Chondrocyte (in vitro differentiated cells): ENCODE measurements at regions not wholly inside any gene's neighbourhood (a gene's known extent, or its start where the extent isn't known, plus 50 kb on each side); places are given as distances from the start of the nearest gene placed in this dataset.
"Not testable (repeated sequence)": the region's sequence is repeated elsewhere in the genome, so short reads cannot be mapped to it uniquely, and the experiment has no call there.

Experiments
- DNase-seq: peaks from one replicate; pipeline ENCODE4 v3.0.0; 2021; ENCODE audit warnings: mixed read lengths, low spot score
- H3K27ac Mint-ChIP-seq: one replicate; pipeline ENCODE4 v1.8.0; 2021; ENCODE audit warnings: mild to moderate bottlenecking, moderate library complexity, mixed read lengths; ENCODE audit not compliant: unreplicated experiment
- H3K27me3 Mint-ChIP-seq: 2 replicates; pipeline ENCODE4 v1.8.0; 2021; ENCODE audit warnings: low read depth, mixed read lengths
- H3K36me3 Mint-ChIP-seq: 2 replicates; pipeline ENCODE4 v1.8.0; 2021; ENCODE audit warnings: low read depth, mixed read lengths
- H3K4me1 Mint-ChIP-seq: 2 replicates; pipeline ENCODE4 v1.8.0; 2021; ENCODE audit warnings: low read depth, mild to moderate bottlenecking, mixed read lengths
- H3K4me3 Mint-ChIP-seq: one replicate; pipeline ENCODE4 v1.8.0; 2021; ENCODE audit warnings: mild to moderate bottlenecking, moderate library complexity, mixed read lengths; ENCODE audit not compliant: unreplicated experiment
- H3K9me3 Mint-ChIP-seq: 2 replicates; pipeline ENCODE4 v1.8.0; 2021; ENCODE audit warnings: low read depth, mixed read lengths
- CTCF ChIP-seq: fragments of 200-600 bp; sonication (generic); IDR thresholded peaks from 2 replicates; pipeline ENCODE4 v1.5.0; 2021; ENCODE audit warnings: antibody characterized with exemption, mild to moderate bottlenecking, moderate library complexity

GRCh38 chr3:89533275-89533674 lies 425.9 kb downstream of the EPHA3 start:
- H3K27me3 Mint-ChIP-seq, result no peaks in the 10 kb centered on the region
- H3K9me3 Mint-ChIP-seq, result peaks cover 5% of the 10 kb centered on the region
- no peak overlapping the region for H3K4me3 Mint-ChIP-seq
- DNase-seq, result no peak
- no peak for TF ChIP-seq CTCF
- H3K4me1 Mint-ChIP-seq, result no peaks in the 10 kb centered on the region
- H3K27ac Mint-ChIP-seq, result no peak overlapping the region
- no peaks in the 10 kb centered on the region for H3K36me3 Mint-ChIP-seq

DNA sequence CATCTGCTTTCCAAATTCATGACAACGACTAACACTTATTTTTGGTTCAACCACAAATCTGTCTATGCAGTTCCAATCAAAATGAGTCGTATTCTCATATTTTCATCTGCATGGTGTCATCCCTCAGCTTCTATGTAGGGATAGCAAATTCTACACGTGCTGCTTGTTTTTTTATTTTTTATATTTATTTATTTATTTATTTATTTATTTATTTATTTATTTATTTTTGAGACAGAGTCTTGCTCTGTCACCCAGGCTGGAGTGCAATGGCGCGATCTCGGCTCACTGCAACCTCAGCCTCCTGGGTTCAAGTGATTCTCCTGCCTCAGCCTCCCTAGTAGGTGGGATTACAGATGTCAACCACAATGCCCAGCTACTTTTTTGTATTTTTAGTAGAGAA lies 447.2 kb downstream of the EPHA3 start:
- H3K36me3 Mint-ChIP-seq, H3K4me3 Mint-ChIP-seq, H3K9me3 Mint-ChIP-seq, H3K27ac Mint-ChIP-seq, H3K27me3 Mint-ChIP-seq, DNase-seq, H3K4me1 Mint-ChIP-seq: not testable (repeated sequence)

DNA sequence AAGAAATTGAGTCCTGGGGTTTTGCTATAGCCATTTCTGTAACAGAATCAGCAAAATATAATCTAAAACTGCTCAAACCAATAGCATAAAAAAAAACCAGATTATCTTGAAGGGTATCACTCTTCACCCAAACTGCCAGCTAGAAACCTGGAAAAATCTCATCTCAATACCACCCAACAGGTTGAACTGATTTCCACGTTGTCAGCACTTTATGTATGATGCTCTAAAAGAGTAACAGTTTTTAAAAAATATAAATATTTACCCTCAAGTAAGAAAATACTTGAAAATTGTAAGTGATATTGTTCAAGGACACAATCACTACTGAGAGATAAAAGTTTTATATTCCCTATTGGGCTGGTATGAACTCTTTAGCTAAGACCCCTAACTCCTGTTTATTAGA lies 451.3 kb downstream of the EPHA3 start:
- Mint-ChIP-seq H3K27me3 (no peaks in the 10 kb centered on the region), H3K36me3 (no peaks in the 10 kb centered on the region), H3K27ac (no peak overlapping the region), H3K9me3 (no peaks in the 10 kb centered on the region), H3K4me3 (no peak overlapping the region), H3K4me1 (peaks cover 11% of the 10 kb centered on the region)
- TF ChIP-seq CTCF, result no peak
- DNase-seq, result no peak

DNA sequence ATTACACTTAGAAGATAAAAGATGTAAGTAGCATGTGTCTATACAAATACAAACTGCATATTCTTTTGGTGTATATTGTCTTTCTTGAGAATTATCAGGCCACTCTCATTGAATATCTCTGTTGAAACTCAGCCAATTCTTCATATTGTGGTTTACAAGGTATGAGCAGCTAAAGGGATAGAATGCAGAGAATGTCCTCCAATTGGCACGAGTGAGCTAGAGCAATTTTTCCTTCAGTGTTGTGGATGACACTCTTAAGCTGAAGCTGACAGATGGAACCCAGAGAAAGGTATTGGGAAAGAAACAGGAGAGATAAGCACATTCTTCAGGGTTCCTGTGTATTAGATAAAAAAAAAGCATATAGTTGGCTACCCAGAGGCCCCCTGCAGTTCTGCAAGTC lies 453.1 kb downstream of the EPHA3 start:
- Mint-ChIP-seq H3K9me3 (peaks cover 8% of the 10 kb centered on the region), H3K4me3 (no peak overlapping the region), H3K27me3 (no peaks in the 10 kb centered on the region), H3K36me3 (no peaks in the 10 kb centered on the region), H3K27ac (no peak overlapping the region), H3K4me1 (peaks cover 11% of the 10 kb centered on the region)
- no peak for DNase-seq
- no peak for TF ChIP-seq CTCF

- Mint-ChIP-seq H3K9me3 (peaks cover 19% of the 10 kb centered on the region), H3K4me3 (no peak overlapping the region), H3K27ac (no peak overlapping the region)
Measured at GRCh38 chr3:89562373-89562772, 455.0 kb downstream of the EPHA3 start.

More at GRCh38 chr3:89562373-89562772, 455.0 kb downstream of the EPHA3 start:
- no peak for DNase-seq
- TF ChIP-seq CTCF, result no peak
- Mint-ChIP-seq H3K27me3 (no peaks in the 10 kb centered on the region), H3K36me3 (no peaks in the 10 kb centered on the region), H3K4me1 (peaks cover 11% of the 10 kb centered on the region)
